ENCODE measurements at regions not wholly inside any gene's neighbourhood (a gene's known extent, or its start where the extent isn't known, plus 50 kb on each side); places are given as distances from the start of the nearest gene placed in this dataset.

- TF ChIP-seq, protein P1, sequence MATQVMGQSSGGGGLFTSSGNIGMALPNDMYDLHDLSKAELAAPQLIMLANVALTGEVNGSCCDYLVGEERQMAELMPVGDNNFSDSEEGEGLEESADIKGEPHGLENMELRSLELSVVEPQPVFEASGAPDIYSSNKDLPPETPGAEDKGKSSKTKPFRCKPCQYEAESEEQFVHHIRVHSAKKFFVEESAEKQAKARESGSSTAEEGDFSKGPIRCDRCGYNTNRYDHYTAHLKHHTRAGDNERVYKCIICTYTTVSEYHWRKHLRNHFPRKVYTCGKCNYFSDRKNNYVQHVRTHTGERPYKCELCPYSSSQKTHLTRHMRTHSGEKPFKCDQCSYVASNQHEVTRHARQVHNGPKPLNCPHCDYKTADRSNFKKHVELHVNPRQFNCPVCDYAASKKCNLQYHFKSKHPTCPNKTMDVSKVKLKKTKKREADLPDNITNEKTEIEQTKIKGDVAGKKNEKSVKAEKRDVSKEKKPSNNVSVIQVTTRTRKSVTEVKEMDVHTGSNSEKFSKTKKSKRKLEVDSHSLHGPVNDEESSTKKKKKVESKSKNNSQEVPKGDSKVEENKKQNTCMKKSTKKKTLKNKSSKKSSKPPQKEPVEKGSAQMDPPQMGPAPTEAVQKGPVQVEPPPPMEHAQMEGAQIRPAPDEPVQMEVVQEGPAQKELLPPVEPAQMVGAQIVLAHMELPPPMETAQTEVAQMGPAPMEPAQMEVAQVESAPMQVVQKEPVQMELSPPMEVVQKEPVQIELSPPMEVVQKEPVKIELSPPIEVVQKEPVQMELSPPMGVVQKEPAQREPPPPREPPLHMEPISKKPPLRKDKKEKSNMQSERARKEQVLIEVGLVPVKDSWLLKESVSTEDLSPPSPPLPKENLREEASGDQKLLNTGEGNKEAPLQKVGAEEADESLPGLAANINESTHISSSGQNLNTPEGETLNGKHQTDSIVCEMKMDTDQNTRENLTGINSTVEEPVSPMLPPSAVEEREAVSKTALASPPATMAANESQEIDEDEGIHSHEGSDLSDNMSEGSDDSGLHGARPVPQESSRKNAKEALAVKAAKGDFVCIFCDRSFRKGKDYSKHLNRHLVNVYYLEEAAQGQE (IDR thresholded peaks at IDR 0.05; ENCODE audit: insufficient read depth in 1 of 2, low read depth in 2 of 2, low read length in 1 of 2): no peak
- TF ChIP-seq TCF7L2 (IDR thresholded peaks at IDR 0.05; ENCODE audit: low read depth, low read length) (no peak), POLR2AphosphoS5 (IDR thresholded peaks at IDR 0.05; ENCODE audit: low read depth, low read length) (no peak), SIN3A (IDR thresholded peaks at IDR 0.05; ENCODE audit: borderline replicate concordance, insufficient read depth, low read depth, low read length) (no peak), CTCF (IDR thresholded peaks at IDR 0.05) (no peak)
- Histone ChIP-seq H3K36me3 (ENCODE audit: control insufficient read depth, insufficient read depth, low read length) (no peaks in the 10 kb centered on the region), H3K9me3 (ENCODE audit: control insufficient read depth, insufficient read depth, low read depth, low read length) (no peaks in the 10 kb centered on the region), H3K4me3 (ENCODE audit: low read depth in 2 of 2, low read length in 2 of 2) (no peak overlapping the region), H3K27me3 (ENCODE audit: control insufficient read depth, insufficient read depth, low read length) (no peaks in the 10 kb centered on the region), H3K4me1 (ENCODE audit: control insufficient read depth, insufficient read depth, low read length) (no peaks in the 10 kb centered on the region), H3K27ac (ENCODE audit: low read length) (no peak overlapping the region)
- BruUV-seq (replicated peaks): no TSS peak
- CTCF ChIA-PET: no interaction called here
- no peak for DNase-seq (ENCODE audit: low read depth, low spot score)
- POLR2A ChIA-PET: no interaction called here
- ATAC-seq: no peak
- in situ Hi-C loops (cut with HindIII; ENCODE audit: low pct_unique_long_range_greater_than_20kb, low sequenced_read_pairs) (no loop called here), intact Hi-C loops (cut with micrococcal nuclease; ENCODE audit: unreplicated experiment) (no loop called here)
Measured at GRCh38 chr15:87263871-87264270, 992.7 kb downstream of the NTRK3 start.

DNA sequence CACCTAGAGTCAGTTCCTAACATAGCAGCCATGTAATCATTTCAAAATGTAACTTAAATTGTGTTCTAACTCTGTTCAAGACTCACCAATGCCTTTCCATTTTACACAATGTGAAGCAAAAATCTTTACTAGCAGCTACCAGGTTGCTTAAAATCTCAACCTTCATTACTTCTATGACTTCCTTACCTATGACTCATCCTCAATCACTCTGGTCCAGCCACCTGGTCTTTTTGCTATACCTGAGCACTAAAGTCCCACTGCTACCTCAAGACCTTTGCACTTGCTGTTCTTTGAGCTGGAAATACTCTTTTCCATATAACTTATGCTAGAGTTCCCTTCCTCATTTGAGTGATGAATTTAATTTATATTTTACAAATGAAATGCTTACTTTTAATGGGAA lies 993.2 kb downstream of the NTRK3 start:
- ChIA-PET CTCF (no interaction called here), POLR2A (no interaction called here)
- no peak for ATAC-seq
- H3K27ac ChIP-seq (ENCODE audit: low read length): no peak overlapping the region
- TF ChIP-seq CTCF (IDR thresholded peaks at IDR 0.05) (no peak), POLR2AphosphoS5 (IDR thresholded peaks at IDR 0.05; ENCODE audit: low read depth, low read length) (no peak), SIN3A (IDR thresholded peaks at IDR 0.05; ENCODE audit: borderline replicate concordance, insufficient read depth, low read depth, low read length) (no peak), TCF7L2 (IDR thresholded peaks at IDR 0.05; ENCODE audit: low read depth, low read length) (no peak)
- TF ChIP-seq, protein P1 (IDR thresholded peaks at IDR 0.05; ENCODE audit: insufficient read depth in 1 of 2, low read depth in 2 of 2, low read length in 1 of 2): no peak
- H3K4me3 ChIP-seq (ENCODE audit: low read depth in 2 of 2, low read length in 2 of 2): no peak overlapping the region
- intact Hi-C loops (cut with micrococcal nuclease; ENCODE audit: unreplicated experiment): no loop called here
- no peaks in the 10 kb centered on the region for H3K4me1 ChIP-seq (ENCODE audit: control insufficient read depth, insufficient read depth, low read length)
- DNase-seq (ENCODE audit: low read depth, low spot score): no peak
- H3K36me3 ChIP-seq (ENCODE audit: control insufficient read depth, insufficient read depth, low read length): no peaks in the 10 kb centered on the region
- no peaks in the 10 kb centered on the region for H3K9me3 ChIP-seq (ENCODE audit: control insufficient read depth, insufficient read depth, low read depth, low read length)
- H3K27me3 ChIP-seq (ENCODE audit: control insufficient read depth, insufficient read depth, low read length): no peaks in the 10 kb centered on the region
- BruUV-seq (replicated peaks): no TSS peak
- in situ Hi-C loops (cut with HindIII; ENCODE audit: low pct_unique_long_range_greater_than_20kb, low sequenced_read_pairs): no loop called here
